ENCODE measurements at regions not wholly inside any gene's neighbourhood (a gene's known extent, or its start where the extent isn't known, plus 50 kb on each side); places are given as distances from the start of the nearest gene placed in this dataset.

GRCh38 chr6:93902517-93902916, 483.2 kb upstream of the EPHA7 start:
- Histone ChIP-seq H3K4me1 (no peaks in the 10 kb centered on the region), H3K27me3 (ENCODE audit: insufficient read depth in 3 of 3, low read length in 2 of 3) (no peaks in the 10 kb centered on the region), H3K4me3 (no peak overlapping the region), H3K27ac (no peak overlapping the region), H3K36me3 (ENCODE audit: insufficient read depth in 1 of 2, low read depth in 1 of 2) (no peaks in the 10 kb centered on the region), H3K9me3 (no peaks in the 10 kb centered on the region)
- ATAC-seq, result no peak
- no peak for DNase-seq
- WGBS, 3 donors, result 94 to 95% (median 95%) methylated on average over 5 of the region's 5 CpGs
- intact Hi-C loops (cut with DNase I), result no loop called here
- no peak for TF ChIP-seq CTCF (IDR thresholded peaks at IDR 0.05)

GRCh38 chr6:93900142-93900541, 480.8 kb upstream of the EPHA7 start:
- no peaks in the 10 kb centered on the region for H3K36me3 ChIP-seq (ENCODE audit: insufficient read depth in 1 of 2, low read depth in 1 of 2)
- H3K4me3 ChIP-seq, result no peak overlapping the region
- TF ChIP-seq CTCF (IDR thresholded peaks at IDR 0.05), result no peak
- DNase-seq, result no peak
- no peaks in the 10 kb centered on the region for H3K4me1 ChIP-seq
- no peaks in the 10 kb centered on the region for H3K9me3 ChIP-seq
- no peak for ATAC-seq
- intact Hi-C loops (cut with DNase I), result no loop called here
- H3K27ac ChIP-seq, result no peak overlapping the region
- no peaks in the 10 kb centered on the region for H3K27me3 ChIP-seq (ENCODE audit: insufficient read depth in 3 of 3, low read length in 2 of 3)

GRCh38 chr6:93896081-93896480, 476.7 kb upstream of the EPHA7 start:
- intact Hi-C loops (cut with DNase I), result no loop called here
- TF ChIP-seq CTCF (IDR thresholded peaks at IDR 0.05), result no peak
- no peak overlapping the region for H3K4me3 ChIP-seq

GRCh38 chr6:93894521-93894920, 475.2 kb upstream of the EPHA7 start:
- TF ChIP-seq CTCF (IDR thresholded peaks at IDR 0.05), result no peak
- Histone ChIP-seq H3K4me1 (no peaks in the 10 kb centered on the region), H3K27me3 (ENCODE audit: insufficient read depth in 3 of 3, low read length in 2 of 3) (no peaks in the 10 kb centered on the region), H3K9me3 (no peaks in the 10 kb centered on the region), H3K4me3 (no peak overlapping the region), H3K36me3 (ENCODE audit: insufficient read depth in 1 of 2, low read depth in 1 of 2) (no peaks in the 10 kb centered on the region), H3K27ac (no peak overlapping the region)
- DNase-seq (no peak), ATAC-seq (no peak)
- intact Hi-C loops (cut with DNase I), result no loop called here
- 50 to 58% (median 50%) methylated on average over 1 of the region's 1 CpG for WGBS, 3 donors

More at GRCh38 chr6:93896081-93896480, 476.7 kb upstream of the EPHA7 start:
- DNase-seq (no peak), ATAC-seq (no peak)
- H3K4me1 ChIP-seq, result no peaks in the 10 kb centered on the region
- H3K27me3 ChIP-seq (ENCODE audit: insufficient read depth in 3 of 3, low read length in 2 of 3), result no peaks in the 10 kb centered on the region
- no peaks in the 10 kb centered on the region for H3K9me3 ChIP-seq
- H3K36me3 ChIP-seq (ENCODE audit: insufficient read depth in 1 of 2, low read depth in 1 of 2), result no peaks in the 10 kb centered on the region
- 64 to 83% (median 66%) methylated on average over 1 of the region's 1 CpG for WGBS, 3 donors
- H3K27ac ChIP-seq, result no peak overlapping the region

GRCh38 chr6:93889713-93890112, 470.4 kb upstream of the EPHA7 start:
- no peak for TF ChIP-seq CTCF (IDR thresholded peaks at IDR 0.05)
- no peak overlapping the region for H3K27ac ChIP-seq
- DNase-seq (no peak), ATAC-seq (no peak)
- no peaks in the 10 kb centered on the region for H3K36me3 ChIP-seq (ENCODE audit: insufficient read depth in 1 of 2, low read depth in 1 of 2)
- no peak overlapping the region for H3K4me3 ChIP-seq
- intact Hi-C loops (cut with DNase I), result no loop called here
- H3K27me3 ChIP-seq (ENCODE audit: insufficient read depth in 3 of 3, low read length in 2 of 3), result no peaks in the 10 kb centered on the region
- 83 to 86% (median 86%) methylated on average over 2 of the region's 2 CpGs for WGBS, 3 donors
- H3K9me3 ChIP-seq, result no peaks in the 10 kb centered on the region
- no peaks in the 10 kb centered on the region for H3K4me1 ChIP-seq

All from psoas muscle (tissue), 7 donors.